ENCODE measurements at regions not wholly inside any gene's neighbourhood (a gene's known extent, or its start where the extent isn't known, plus 50 kb on each side); places are given as distances from the start of the nearest gene placed in this dataset.
A peak's percentile ranks its signal among the peaks of the same experiment; 100 is the strongest.

- Histone ChIP-seq H3K9me3 (ENCODE audit: control insufficient read depth, low read depth, low read length) (no peaks in the 10 kb centered on the region), H2AK5ac (ENCODE audit: insufficient read length, low read length) (no peak overlapping the region), H4K5ac (ENCODE audit: insufficient read length, low read depth, low read length) (no peak overlapping the region), H2BK15ac (ENCODE audit: low read depth, low read length) (no peak overlapping the region), H3T11ph (ENCODE audit: low read length) (no peak overlapping the region), H4K20me1 (ENCODE audit: control insufficient read depth, insufficient read depth, insufficient read length) (no peaks in the 10 kb centered on the region), H2BK12ac (ENCODE audit: insufficient read length, low read depth, low read length) (no peak overlapping the region), H3K27ac (ENCODE audit: insufficient read length, low read depth, low read length) (no peak overlapping the region), H3K4me1 (ENCODE audit: insufficient read depth, low read length) (no peaks in the 10 kb centered on the region), H4K8ac (replicated peaks; ENCODE audit: insufficient read length, low read depth, low read length) (no peak overlapping the region), H3K9ac (ENCODE audit: extremely low read depth, insufficient read length, low read length) (no peak overlapping the region), H3K4ac (ENCODE audit: low read depth, low read length) (no peak overlapping the region), H3K56ac (ENCODE audit: insufficient read length, low read depth, low read length) (no peak overlapping the region), H2AFZ (ENCODE audit: low read length) (no peak overlapping the region), H3K4me2 (ENCODE audit: insufficient read depth, insufficient read length, low read length) (no peak overlapping the region), H3K23me2 (ENCODE audit: insufficient read length, low read depth, low read length, poor library complexity, severe bottlenecking) (no peaks in the 10 kb centered on the region), H3K79me1 (ENCODE audit: insufficient read depth, low read depth, low read length, poor library complexity, severe bottlenecking) (no peaks in the 10 kb centered on the region), H3K27me3 (ENCODE audit: insufficient read depth, low read length) (no peaks in the 10 kb centered on the region), H3K18ac (ENCODE audit: insufficient read length, low read depth, low read length) (no peak overlapping the region), H3K79me2 (ENCODE audit: insufficient read depth, low read length) (no peaks in the 10 kb centered on the region), H3K23ac (ENCODE audit: insufficient read length, low read depth, low read length) (no peak overlapping the region), H4K91ac (ENCODE audit: insufficient read length, low read depth, low read length) (no peak overlapping the region), H2BK5ac (ENCODE audit: insufficient read length, low read length) (no peak overlapping the region), H3K14ac (ENCODE audit: insufficient read depth, low read length) (no peak overlapping the region), H2BK20ac (ENCODE audit: low read depth, low read length, poor library complexity, severe bottlenecking) (no peak overlapping the region), H2BK120ac (ENCODE audit: low read depth, low read length, poor library complexity, severe bottlenecking) (no peak overlapping the region)
- TF ChIP-seq CTCF (conservative IDR thresholded peaks at IDR 0.05), result no peak
- peak overlapping the region in 1 of 3 experiments; percentile 63; a peak in 1 of 7 replicates for H3K27ac Mint-ChIP-seq
- no peaks in the 10 kb centered on the region for H3K36me3 Mint-ChIP-seq (ENCODE audit: insufficient read depth in 1 of 3, low read depth in 3 of 3)
- no CpG with 5 or more reads among the region's 1 CpG for WGBS (ENCODE audit: extremely low coverage, insufficient read length, low lambda C conversion rate)
- DNase-seq, result no peak
- no peaks in the 10 kb centered on the region for H3K27me3 Mint-ChIP-seq (ENCODE audit: low read depth)
- peaks cover 4 to 6% of the 10 kb centered on the region in 2 experiments for H3K4me1 Mint-ChIP-seq
- no peak overlapping the region for H3K4me3 Mint-ChIP-seq
- no peaks in the 10 kb centered on the region for H3K9me3 Mint-ChIP-seq
Measured at GRCh38 chr10:108169846-108170245, 1005.3 kb upstream of the SORCS1 start.

All from H9 (cell line).